OCI-LY3 (cell line): ENCODE measurements at regions not wholly inside any gene's neighbourhood (a gene's known extent, or its start where the extent isn't known, plus 50 kb on each side); places are given as distances from the start of the nearest gene placed in this dataset.

Experiments used
- CTCF ChIP-seq: fragments of 200-600, 300-600 bp; sonication (generic); IDR thresholded peaks from 2 replicates; pipeline ENCODE4 v1.5.1; 2014; ENCODE audit warnings: antibody characterized with exemption, low read length, low read depth
- EZH2phosphoT487 ChIP-seq: fragments of 200-600 bp; shearing (Covaris generic); IDR thresholded peaks from 2 replicates; pipeline ENCODE4 v1.6.1; 2018; ENCODE audit warnings: antibody characterized with exemption, mixed run types, low read depth

- TF ChIP-seq CTCF (no peak), EZH2phosphoT487 (no peak)
These were observed 116.8 kb upstream of the SPATA16 start for GRCh38 chr3:173257797-173258196.
